Stimulated activated naive CD8-positive, alpha-beta T cell treated with anti-CD3 and anti-CD28 coated beads, Interleukin-15, Interleukin-2, amounts not matched to agents 100 ng/mL and 50 ng/mL, for 24 hours (primary cell): ENCODE measurements at regions not wholly inside any gene's neighbourhood (a gene's known extent, or its start where the extent isn't known, plus 50 kb on each side); places are given as distances from the start of the nearest gene placed in this dataset.
"Not testable (repeated sequence)": the region's sequence is repeated elsewhere in the genome, so short reads cannot be mapped to it uniquely, and the experiment has no call there.

Experiments
- H3K27ac Mint-ChIP-seq: one replicate; pipeline ENCODE4 v1.8.0; 2021; ENCODE audit warnings: mild to moderate bottlenecking, mixed read lengths
- H3K27me3 Mint-ChIP-seq: one replicate; pipeline ENCODE4 v1.8.0; 2021; ENCODE audit warnings: mixed read lengths
- H3K36me3 Mint-ChIP-seq: one replicate; pipeline ENCODE4 v1.8.0; 2021; ENCODE audit warnings: low read depth, mixed read lengths
- H3K4me1 Mint-ChIP-seq: one replicate; pipeline ENCODE4 v1.8.0; 2021; ENCODE audit warnings: low read depth, mixed read lengths
- H3K4me3 Mint-ChIP-seq: one replicate; pipeline ENCODE4 v1.8.0; 2021; ENCODE audit warnings: mild to moderate bottlenecking, mixed read lengths
- H3K9me3 Mint-ChIP-seq: one replicate; pipeline ENCODE4 v1.8.0; 2021; ENCODE audit warnings: mixed read lengths

- no peak overlapping the region for H3K27ac Mint-ChIP-seq
- H3K4me3 Mint-ChIP-seq = no peak overlapping the region
- H3K36me3 Mint-ChIP-seq = peaks cover 4% of the 10 kb centered on the region
- H3K4me1 Mint-ChIP-seq = no peaks in the 10 kb centered on the region
- H3K9me3 Mint-ChIP-seq = peaks cover 5% of the 10 kb centered on the region
- no peaks in the 10 kb centered on the region for H3K27me3 Mint-ChIP-seq
These were observed 116.0 kb upstream of the ANTXRL start for GRCh38 chr10:46170789-46171188.

DNA sequence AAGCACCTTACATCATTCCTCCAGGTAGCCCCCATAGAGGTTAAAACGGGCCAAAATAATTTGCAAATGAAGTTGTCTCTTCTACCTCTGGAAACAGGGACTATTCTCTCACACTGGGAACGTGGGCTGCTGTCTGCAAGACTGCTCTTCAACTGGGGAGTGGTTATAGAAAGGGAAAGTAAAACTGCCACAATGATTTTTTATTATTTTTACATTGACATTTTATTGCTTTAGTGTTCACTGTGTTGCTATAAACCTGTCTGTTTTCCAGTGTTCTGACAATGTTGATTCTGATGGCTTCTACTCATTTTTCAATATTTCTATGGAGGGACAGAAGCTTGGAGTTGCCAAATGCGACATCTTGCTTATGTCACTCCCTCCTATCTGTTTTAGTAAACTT, 115.1 kb upstream of the ANTXRL start:
- no peaks in the 10 kb centered on the region for H3K4me1 Mint-ChIP-seq
- H3K27me3 Mint-ChIP-seq = no peaks in the 10 kb centered on the region
- H3K36me3 Mint-ChIP-seq = peaks cover 4% of the 10 kb centered on the region
- no peak overlapping the region for H3K4me3 Mint-ChIP-seq
- H3K9me3 Mint-ChIP-seq = peaks cover 5% of the 10 kb centered on the region
- H3K27ac Mint-ChIP-seq = no peak overlapping the region

DNA sequence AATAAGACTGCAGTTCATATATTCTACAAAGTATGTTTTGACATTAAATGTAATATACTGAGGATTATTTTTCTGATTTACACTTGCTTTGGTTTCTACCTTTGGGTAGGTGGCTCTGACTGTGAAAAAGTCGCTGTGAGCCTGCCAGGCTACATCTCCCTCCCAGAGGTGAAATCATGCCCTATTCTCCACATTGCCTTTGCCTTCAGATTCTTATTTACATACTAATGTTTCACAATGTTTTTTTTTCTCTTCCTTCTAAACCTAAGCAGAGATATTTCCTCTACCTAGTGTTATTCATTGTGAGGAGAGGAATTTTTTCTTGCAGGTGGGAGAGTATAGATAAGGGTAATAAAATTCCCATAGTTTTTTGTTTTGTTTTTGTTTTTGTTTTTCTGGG, 111.5 kb upstream of the ANTXRL start:
- Mint-ChIP-seq H3K4me1 (no peaks in the 10 kb centered on the region), H3K36me3 (peaks cover 4% of the 10 kb centered on the region), H3K27me3 (no peaks in the 10 kb centered on the region), H3K4me3 (no peak overlapping the region), H3K9me3 (peaks cover 5% of the 10 kb centered on the region), H3K27ac (no peak overlapping the region)

GRCh38 chr10:46175831-46176230, 111.0 kb upstream of the ANTXRL start:
- Mint-ChIP-seq H3K27ac (no peak overlapping the region), H3K4me3 (no peak overlapping the region), H3K4me1 (no peaks in the 10 kb centered on the region), H3K27me3 (no peaks in the 10 kb centered on the region), H3K36me3 (peaks cover under 1% of the 10 kb centered on the region), H3K9me3 (peaks cover under 1% of the 10 kb centered on the region)

DNA sequence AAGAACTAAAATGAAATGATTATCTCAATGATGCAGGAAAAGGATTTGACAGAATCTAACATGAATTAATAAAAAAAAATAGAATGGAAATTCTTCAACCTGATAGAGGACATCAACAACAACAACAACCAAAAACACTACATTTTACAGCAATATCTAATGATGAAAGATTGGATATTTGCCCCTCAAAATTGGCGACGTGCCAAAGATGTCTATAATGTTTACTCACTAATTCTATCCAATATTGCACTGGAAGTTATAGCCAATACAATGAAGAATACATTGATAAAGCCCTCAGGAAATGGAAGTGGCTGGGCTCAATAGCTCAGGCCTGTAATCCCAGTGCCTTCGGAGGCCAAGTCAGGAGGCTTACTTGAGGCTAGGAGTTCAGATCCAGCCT, 99.4 kb upstream of the ANTXRL start:
- H3K27ac Mint-ChIP-seq, H3K36me3 Mint-ChIP-seq, H3K27me3 Mint-ChIP-seq, H3K9me3 Mint-ChIP-seq, H3K4me1 Mint-ChIP-seq, H3K4me3 Mint-ChIP-seq: not testable (repeated sequence)

DNA sequence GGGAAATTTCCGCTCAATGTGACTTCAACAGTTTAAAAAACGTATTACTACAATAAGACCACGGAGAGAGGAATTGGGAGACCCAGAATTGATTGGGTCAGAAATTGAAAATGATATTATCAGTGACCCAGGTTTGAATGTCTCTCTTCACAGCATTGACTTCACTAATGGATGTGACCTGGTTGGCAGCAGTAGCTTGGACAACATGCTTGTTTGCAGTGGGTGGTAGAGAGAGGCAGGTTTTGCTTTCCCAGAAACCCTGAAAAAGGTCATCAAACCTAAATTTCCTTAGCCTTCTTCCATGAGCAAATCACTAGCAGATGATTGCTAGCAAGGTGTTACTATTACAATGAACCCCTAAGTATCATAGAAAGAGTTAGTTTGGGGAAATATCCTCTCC, 89.7 kb upstream of the ANTXRL start:
- Mint-ChIP-seq H3K9me3 (no peaks in the 10 kb centered on the region), H3K27ac (no peak overlapping the region), H3K27me3 (no peaks in the 10 kb centered on the region), H3K4me1 (peaks cover 5% of the 10 kb centered on the region), H3K36me3 (peaks cover 6% of the 10 kb centered on the region), H3K4me3 (no peak overlapping the region)

DNA sequence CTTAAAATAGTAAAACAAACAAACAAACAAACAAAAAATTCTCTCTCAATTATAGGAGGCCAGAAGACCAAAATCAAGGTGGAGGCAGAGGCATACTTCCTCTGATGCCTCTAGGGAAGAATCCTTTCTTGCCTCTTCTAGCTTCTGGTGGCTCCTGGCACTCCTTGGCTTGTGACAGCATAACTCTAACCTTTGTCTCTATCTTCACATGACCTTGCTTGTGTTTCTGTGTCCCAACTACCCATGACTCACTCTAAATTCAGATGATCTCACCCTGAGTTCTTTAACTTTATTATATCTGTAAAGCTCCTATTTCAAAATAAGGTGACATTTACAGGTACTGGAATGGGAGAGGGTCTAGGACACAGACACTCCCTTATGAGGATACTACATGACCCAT, 88.3 kb upstream of the ANTXRL start:
- no peak overlapping the region for H3K4me3 Mint-ChIP-seq
- no peaks in the 10 kb centered on the region for H3K9me3 Mint-ChIP-seq
- no peak overlapping the region for H3K27ac Mint-ChIP-seq
- H3K27me3 Mint-ChIP-seq = no peaks in the 10 kb centered on the region
- peaks cover 5% of the 10 kb centered on the region for H3K4me1 Mint-ChIP-seq
- H3K36me3 Mint-ChIP-seq = peaks cover 6% of the 10 kb centered on the region

GRCh38 chr10:46202405-46202804, 84.4 kb upstream of the ANTXRL start:
- not testable (repeated sequence) for H3K4me3 Mint-ChIP-seq, H3K36me3 Mint-ChIP-seq, H3K27me3 Mint-ChIP-seq, H3K9me3 Mint-ChIP-seq, H3K27ac Mint-ChIP-seq, H3K4me1 Mint-ChIP-seq

GRCh38 chr10:46204482-46205102, 82.2 kb upstream of the ANTXRL start:
- not testable (repeated sequence) for H3K4me1 Mint-ChIP-seq, H3K36me3 Mint-ChIP-seq, H3K9me3 Mint-ChIP-seq, H3K27me3 Mint-ChIP-seq, H3K4me3 Mint-ChIP-seq, H3K27ac Mint-ChIP-seq

DNA sequence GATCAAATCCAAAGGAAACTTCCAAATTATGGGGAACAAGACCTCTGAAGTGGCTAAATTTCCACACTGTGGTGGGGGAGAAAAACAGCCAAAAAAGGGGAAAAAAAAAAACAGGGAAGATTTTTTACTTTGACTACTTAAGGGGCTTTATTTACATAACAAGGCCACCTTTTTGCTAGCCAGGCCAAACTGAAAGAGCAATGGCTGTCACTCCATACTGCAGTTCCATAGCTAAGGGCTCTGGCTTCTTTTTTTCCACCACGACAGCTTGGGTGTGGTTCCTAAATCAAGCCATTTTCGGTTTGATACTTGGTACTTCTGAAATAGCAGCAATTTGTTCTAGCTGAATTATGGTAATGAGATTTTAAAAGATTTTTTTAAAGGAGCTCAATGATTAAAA, 76.4 kb upstream of the ANTXRL start:
- not testable (repeated sequence) for H3K4me3 Mint-ChIP-seq, H3K27me3 Mint-ChIP-seq

DNA sequence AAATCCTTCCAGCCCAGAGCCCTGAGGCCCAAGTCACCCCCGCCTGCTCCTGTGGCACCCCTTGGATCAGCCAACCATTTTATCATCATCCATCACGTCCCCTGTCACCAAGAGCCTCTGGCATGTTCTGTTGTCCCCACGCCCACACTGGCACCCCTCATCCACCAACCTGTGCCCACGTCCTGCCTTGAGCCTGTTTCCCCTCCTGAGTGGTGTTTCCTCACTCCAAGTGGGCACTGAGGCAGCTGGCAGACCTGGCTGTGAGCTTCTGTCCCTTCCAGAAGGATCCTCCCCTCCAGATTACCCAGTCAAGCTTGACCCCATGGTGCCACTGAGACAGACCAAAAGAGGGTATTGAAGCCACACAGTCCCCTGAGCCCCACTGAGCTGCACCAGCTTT, 71.4 kb upstream of the ANTXRL start:
- Mint-ChIP-seq H3K27ac (no peak overlapping the region), H3K9me3 (no peaks in the 10 kb centered on the region), H3K36me3 (peaks cover 8% of the 10 kb centered on the region), H3K27me3 (no peaks in the 10 kb centered on the region), H3K4me1 (peaks cover 3% of the 10 kb centered on the region), H3K4me3 (no peak overlapping the region)

More for the DNA sequence above, 76.4 kb upstream of the ANTXRL start:
- not testable (repeated sequence) for H3K27ac Mint-ChIP-seq, H3K36me3 Mint-ChIP-seq, H3K4me1 Mint-ChIP-seq, H3K9me3 Mint-ChIP-seq

DNA sequence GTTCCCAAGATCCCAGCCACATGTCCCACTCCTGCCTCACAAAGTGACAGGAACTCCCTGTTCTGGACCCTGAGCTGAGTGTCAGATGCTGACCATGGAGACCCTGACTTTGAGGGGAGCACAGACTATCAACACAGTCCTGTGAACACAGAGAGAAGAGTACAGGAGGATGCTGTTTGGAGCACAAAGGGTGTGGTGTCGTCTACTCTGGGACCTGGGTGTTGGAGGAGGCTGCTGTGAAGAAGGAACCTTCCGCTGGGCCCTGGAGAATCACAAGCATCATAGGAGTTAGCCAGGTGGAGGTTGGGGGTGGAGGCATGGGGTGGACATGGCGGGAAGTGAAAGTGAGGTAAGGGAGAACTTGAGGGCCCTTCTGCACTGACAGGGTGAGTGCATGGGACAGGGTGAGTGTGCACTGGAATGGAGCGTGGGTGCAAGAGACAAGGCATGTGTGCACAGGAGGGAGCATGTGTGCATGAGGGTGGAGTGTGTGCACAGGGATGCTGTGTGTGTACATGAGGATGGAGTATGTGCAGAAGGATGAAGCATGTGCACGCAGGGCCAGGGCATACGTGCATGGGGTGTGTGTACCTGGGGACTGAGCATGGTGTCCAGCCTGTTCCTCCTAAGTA, 70.7 kb upstream of the ANTXRL start:
- Mint-ChIP-seq H3K27ac (no peak overlapping the region), H3K9me3 (no peaks in the 10 kb centered on the region), H3K4me1 (peaks cover 3% of the 10 kb centered on the region), H3K4me3 (no peak overlapping the region), H3K27me3 (no peaks in the 10 kb centered on the region), H3K36me3 (peaks cover 8% of the 10 kb centered on the region)

DNA sequence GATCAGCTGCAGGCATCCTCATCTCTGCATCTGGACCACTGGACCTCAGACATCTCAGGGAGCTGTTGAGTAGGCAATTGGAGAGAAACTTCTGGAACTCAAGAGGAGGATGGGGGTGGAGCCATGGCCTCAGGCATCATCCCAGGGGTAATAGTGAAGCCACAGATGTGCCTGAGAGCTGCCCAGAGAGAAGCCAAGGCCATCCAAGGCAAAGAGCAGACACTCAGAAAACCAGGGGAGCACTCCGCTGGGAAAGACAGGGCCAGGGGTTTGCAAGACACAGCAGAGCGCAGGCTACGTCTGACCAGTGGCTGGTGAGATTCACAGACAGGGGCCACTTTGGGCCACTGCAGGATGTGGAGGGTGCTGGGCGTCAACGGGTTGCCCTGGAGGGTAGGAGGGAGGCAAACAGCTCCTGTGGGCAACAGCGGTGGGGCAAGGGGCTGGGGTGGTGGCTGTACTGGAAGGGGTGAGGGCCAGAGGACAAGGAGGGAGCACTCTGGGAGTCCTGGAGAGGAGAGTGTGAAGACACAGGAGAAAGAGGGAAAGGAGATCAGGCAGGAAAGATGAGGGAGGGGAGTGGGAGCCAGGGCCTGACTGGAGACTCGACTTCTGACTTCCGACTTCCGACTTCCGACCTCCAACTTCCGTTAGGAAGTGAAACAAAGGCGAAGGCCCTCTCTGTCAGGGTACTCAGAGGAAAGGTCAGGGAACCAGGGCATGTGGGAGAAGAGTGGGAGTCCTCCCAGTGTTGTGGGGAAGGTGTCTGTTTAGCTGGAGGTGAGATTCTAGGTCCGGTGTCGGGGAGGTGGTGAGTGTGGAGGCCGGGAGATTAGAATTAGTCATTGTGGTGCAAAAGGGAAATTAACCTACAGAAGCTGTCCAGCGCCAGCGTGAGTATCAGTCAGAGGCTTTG, 69.7 kb upstream of the ANTXRL start:
- Mint-ChIP-seq H3K9me3 (no peaks in the 10 kb centered on the region), H3K4me1 (peaks cover 3% of the 10 kb centered on the region)

GRCh38 chr10:46217752-46218453, 68.9 kb upstream of the ANTXRL start:
- Mint-ChIP-seq H3K4me1 (peaks cover 3% of the 10 kb centered on the region), H3K27ac (peak overlapping the region; percentile 8), H3K27me3 (no peaks in the 10 kb centered on the region), H3K9me3 (no peaks in the 10 kb centered on the region), H3K36me3 (peaks cover 8% of the 10 kb centered on the region), H3K4me3 (no peak overlapping the region)

More for the DNA sequence above, 69.7 kb upstream of the ANTXRL start:
- Mint-ChIP-seq H3K36me3 (peaks cover 8% of the 10 kb centered on the region), H3K27me3 (no peaks in the 10 kb centered on the region), H3K27ac (no peak overlapping the region), H3K4me3 (no peak overlapping the region)

DNA sequence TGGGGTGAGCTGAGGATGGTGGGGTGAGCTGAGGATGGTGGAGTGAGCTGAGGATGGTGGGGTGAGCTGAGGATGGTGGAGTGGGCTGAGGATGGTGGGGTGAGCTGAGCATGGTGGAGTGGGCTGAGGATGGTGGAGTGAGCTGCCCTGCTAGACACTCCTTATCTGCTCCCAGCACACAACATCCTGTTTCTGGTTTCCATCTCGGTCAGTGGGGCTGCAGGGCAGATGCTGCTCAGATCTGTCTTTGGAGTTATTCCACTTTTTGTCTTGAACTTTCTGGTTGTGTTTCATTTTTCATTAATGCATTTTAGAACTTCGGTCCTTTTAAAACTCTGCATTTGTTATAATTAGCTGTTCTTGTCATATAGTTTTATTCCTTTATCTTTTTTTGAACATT, 67.9 kb upstream of the ANTXRL start:
- Mint-ChIP-seq H3K36me3 (peaks cover 8% of the 10 kb centered on the region), H3K4me1 (peaks cover 3% of the 10 kb centered on the region), H3K9me3 (no peaks in the 10 kb centered on the region), H3K27me3 (no peaks in the 10 kb centered on the region), H3K4me3 (no peak overlapping the region), H3K27ac (no peak overlapping the region)
